K562 (cell line): ENCODE measurements at regions not wholly inside any gene's neighbourhood (a gene's known extent, or its start where the extent isn't known, plus 50 kb on each side); places are given as distances from the start of the nearest gene placed in this dataset.
A peak's percentile ranks its signal among the peaks of the same experiment; 100 is the strongest.

Experiments used
- ATAC-seq: fragments of 200-7000 bp; cut with Tn5 transposase; 3 replicates; pipeline ENCODE4 v1.9.1; 2020; ENCODE audit warnings: moderate library complexity
- BruUV-seq: library from RNA; stranded (reverse); fragments of 400-500 nt; replicated peaks from 2 replicates; lab custom pipeline; 2021; lab: Mats Ljungman, UMichigan
- CTCF ChIA-PET: fragments of 300-600 bp; formaldehyde crosslinking; extraction: SDS; loops from one replicate; lab custom pipeline; 2021; ENCODE audit warnings: low intra/inter-chr PET ratio; lab: Yijun Ruan, JAX
- POLR2A ChIA-PET: fragments of 300-600, 350-650 bp; sonication (Branson Sonifier 250); formaldehyde crosslinking; extraction: SDS; loops from one replicate; lab custom pipeline; 2021; ENCODE audit warnings: antibody characterized with exemption, inconsistent platforms; lab: Yijun Ruan, JAX
- DNase-seq, 4 experiments: peaks; one replicate each; pipeline versions ENCODE4 v3.0.0 to v3.0.0-alpha.2; 2011 to 2018; ENCODE audit warnings: low spot score in 3 of 4, mixed read lengths in 3 of 4; ENCODE audit errors: extremely low read depth in 1 of 4
- FAIRE-seq: peaks from 2 replicates; lab custom pipeline; 2011; peaks lifted over from hg19 to GRCh38; lab: Jason Lieb, UNC
- H2AFZ ChIP-seq: 2 replicates; pipeline ENCODE4 v1.6.0; 2011; ENCODE audit warnings: low read depth, low read length, control low read depth, inconsistent platforms
- H3K27ac ChIP-seq: fragments of 200-600 bp; 3 replicates; pipeline ENCODE4 v1.8.0; 2011; ENCODE audit warnings: low read depth, mild to moderate bottlenecking, control low read depth, inconsistent platforms, low read length, moderate library complexity, mixed read lengths; ENCODE audit errors: extremely low read depth
- H3K27me3 ChIP-seq, 2 experiments: fragments of 300-600 bp in 1 of 2; 2 replicates in 1 of 2; 3 replicates in 1 of 2; pipeline versions ENCODE4 v1.6.0 to v1.8.0; 2011; ENCODE audit warnings: inconsistent platforms in 2 of 2, low read length in 2 of 2, mild to moderate bottlenecking in 1 of 2, mixed read lengths in 1 of 2, moderate library complexity in 1 of 2; ENCODE audit not compliant: control insufficient read depth in 2 of 2, insufficient read depth in 2 of 2
- H3K36me3 ChIP-seq: fragments of 300-600 bp; 3 replicates; pipeline ENCODE4 v1.8.0; 2011; ENCODE audit warnings: mild to moderate bottlenecking, low read length, inconsistent platforms; ENCODE audit not compliant: control insufficient read depth, insufficient read depth
- H3K4me1 ChIP-seq, 2 experiments: fragments of 200-600 bp in 1 of 2; replicated peaks in 1 of 2; 2 replicates in 1 of 2; 3 replicates in 1 of 2; pipeline versions ENCODE4 v1.5.1 to v1.8.0; 2011; ENCODE audit warnings: inconsistent platforms in 2 of 2, low read length in 2 of 2, mild to moderate bottlenecking in 1 of 2, mixed read lengths in 1 of 2, moderate library complexity in 1 of 2; ENCODE audit not compliant: control insufficient read depth in 2 of 2, insufficient read depth in 2 of 2
- H3K4me2 ChIP-seq: 2 replicates; pipeline ENCODE4 v1.6.1; 2011; ENCODE audit warnings: low read length, control low read depth, inconsistent platforms, mixed read lengths; ENCODE audit not compliant: insufficient read depth
- H3K4me3 ChIP-seq: fragments of 200-600 bp; sonication (generic), shearing (Covaris generic); 2 replicates; pipeline ENCODE4 v1.5.1; 2016; ENCODE audit warnings: control low read depth, inconsistent platforms
- H3K79me2 ChIP-seq: fragments of 200-600 bp; 3 replicates; pipeline ENCODE4 v1.8.0; 2011; ENCODE audit warnings: low read length, inconsistent platforms; ENCODE audit not compliant: control insufficient read depth, insufficient read depth
- H3K9ac ChIP-seq, 2 experiments: 2 replicates each; pipeline versions ENCODE4 v1.6.0 to v1.6.1; 2011; ENCODE audit warnings: low read depth in 2 of 2, low read length in 2 of 2, control low read depth in 1 of 2, inconsistent platforms in 1 of 2, mild to moderate bottlenecking in 1 of 2, mixed read lengths in 1 of 2; ENCODE audit not compliant: insufficient read depth in 1 of 2
- H3K9me1 ChIP-seq: one replicate; pipeline ENCODE4 v1.6.0; 2011; ENCODE audit warnings: inconsistent platforms, mild to moderate bottlenecking, low read length, moderate library complexity; ENCODE audit not compliant: control insufficient read depth, insufficient read depth
- H3K9me3 ChIP-seq: replicated peaks from 2 replicates; pipeline ENCODE4 v1.5.1; 2011; ENCODE audit warnings: low read depth, low read length, inconsistent platforms; ENCODE audit not compliant: control insufficient read depth, insufficient read depth
- H4K20me1 ChIP-seq: replicated peaks from 2 replicates; pipeline ENCODE4 v1.6.1; 2011; ENCODE audit warnings: low read length, inconsistent platforms, mixed read lengths; ENCODE audit not compliant: control insufficient read depth, insufficient read depth
- ESRRB ChIP-seq: fragments of 250-450 bp; sonication (Bioruptor Pico); IDR thresholded peaks from 2 replicates; pipeline ENCODE4 v1.5.0; 2020; ENCODE audit warnings: mild to moderate bottlenecking, moderate library complexity, borderline replicate concordance
- EWSR1 ChIP-seq: fragments of 450-650 bp; IDR thresholded peaks from 2 replicates; pipeline ENCODE4 v1.6.1; 2018; ENCODE audit warnings: borderline replicate concordance, mild to moderate bottlenecking, low read depth, moderate library complexity; ENCODE audit not compliant: partially characterized antibody
- NFIC ChIP-seq: fragments of 450-650 bp; IDR thresholded peaks from 2 replicates; pipeline ENCODE4 v1.6.1; 2017; ENCODE audit warnings: mild to moderate bottlenecking, inconsistent platforms
- RFX5 ChIP-seq: IDR thresholded peaks from 2 replicates; pipeline ENCODE4 v1.6.1; 2011; ENCODE audit warnings: low read depth, mild to moderate bottlenecking, improper control_type of control experiment, low read length
- SP1 ChIP-seq: sonication (generic); formaldehyde crosslinking; IDR thresholded peaks from 2 replicates; pipeline ENCODE4 v1.8.1; 2022; ENCODE audit warnings: mild to moderate bottlenecking, missing genetic modification reagents
- ZNF507 ChIP-seq: conservative IDR thresholded peaks from 2 replicates; pipeline ENCODE4 v1.6.1; 2017; ENCODE audit warnings: missing genetic modification characterization, missing compliant biosample characterization
- ZNF79 ChIP-seq: fragments of 250-450 bp; sonication (Bioruptor Pico); IDR thresholded peaks from 2 replicates; pipeline ENCODE4 v1.4.0; 2020; ENCODE audit warnings: low read depth, mild to moderate bottlenecking, moderate library complexity
- WGBS: fragments of 100-300 bp; shearing (Covaris generic); methylation state at CpG from one replicate; pipeline ENCODE4 v1.1.6; 2016; ENCODE audit warnings: low coverage, mixed read lengths; ENCODE audit not compliant: insufficient coverage; ENCODE audit errors: missing lambda C conversion rate; 5-methylcytosine and 5-hydroxymethylcytosine counted together
- in situ Hi-C: fragments of 300-500 bp; cut with MboI; formaldehyde crosslinking; loops from 4 replicates; pipeline ENCODE4 v1.15.0; 2018; ENCODE audit warnings: inconsistent platforms, mixed read lengths
- intact Hi-C: fragments of 100-400 bp; cut with micrococcal nuclease; formaldehyde crosslinking; loops from 2 replicates; pipeline ENCODE4 v1.14.2; 2022
- TF ChIP-seq, protein P1 (sequence below), 2 experiments: fragments of 150-350 bp in 1 of 2; IDR thresholded peaks; 2 replicates each; pipeline ENCODE4 v1.6.1; 2012 to 2016; ENCODE audit warnings: low read depth in 2 of 2, low read length in 2 of 2, mild to moderate bottlenecking in 1 of 2, moderate library complexity in 1 of 2
- TF ChIP-seq, protein P2 (sequence below), 2 experiments: fragments of 250-450 bp in 1 of 2; fragments of 450-650 bp in 1 of 2; sonication (Bioruptor Pico) in 1 of 2; IDR thresholded peaks; 2 replicates each; pipeline versions ENCODE4 v1.6.1 to v1.8.0; 2016 to 2021; ENCODE audit warnings: mild to moderate bottlenecking in 2 of 2, moderate library complexity in 2 of 2, missing compliant biosample characterization in 1 of 2, missing genetic modification characterization in 1 of 2
- TF ChIP-seq, protein P3 (sequence below), 3 experiments: IDR thresholded peaks in 2 of 3; conservative IDR thresholded peaks in 1 of 3; 2 replicates each; pipeline ENCODE4 v1.5.1; 2011 to 2012; ENCODE audit warnings: low read length in 3 of 3, mild to moderate bottlenecking in 3 of 3, control low read depth in 2 of 3, improper control_type of control experiment in 1 of 3, inconsistent platforms in 1 of 3, low read depth in 1 of 3, mixed read lengths in 1 of 3, moderate library complexity in 1 of 3; ENCODE audit not compliant: insufficient read depth in 2 of 3

DNA sequence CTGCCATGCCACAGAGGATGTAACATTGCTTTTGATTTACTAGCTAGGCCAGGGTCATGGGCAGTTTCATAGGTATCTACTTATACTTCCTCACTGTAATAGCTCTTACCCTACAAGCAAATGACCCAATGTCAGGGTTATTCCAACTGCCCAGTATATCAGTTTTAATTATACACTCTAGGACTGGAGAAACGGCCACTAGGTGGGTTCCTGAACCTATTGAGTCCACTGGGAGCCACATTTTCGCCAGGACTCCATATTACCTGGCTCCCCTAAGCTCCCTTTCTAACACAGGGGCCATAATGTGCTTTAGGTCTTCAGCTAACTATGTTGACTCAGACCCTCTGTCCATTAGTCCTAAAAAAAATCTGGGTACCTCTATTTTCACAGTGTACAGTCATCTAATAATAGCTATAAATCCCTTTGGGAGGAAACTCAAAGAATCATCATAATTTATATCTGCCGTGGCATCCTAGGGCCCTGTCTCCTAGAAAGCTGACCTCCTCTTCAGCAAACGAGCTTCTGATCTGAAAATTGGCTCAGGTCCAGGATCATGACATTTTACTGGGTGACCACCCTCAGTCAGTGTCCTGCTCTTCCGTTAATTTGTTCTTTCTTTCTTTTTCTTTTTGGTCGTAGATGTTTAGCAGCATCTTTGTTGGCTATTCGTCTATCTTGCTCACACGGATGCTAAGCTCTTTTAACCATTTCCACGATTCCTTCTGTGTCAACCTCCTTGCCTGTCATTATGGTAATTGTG, 244.3 kb downstream of the FAM76B start:
- in situ Hi-C loops = no loop called here

More for the DNA sequence above, 244.3 kb downstream of the FAM76B start:
- Histone ChIP-seq H4K20me1 (no peaks in the 10 kb centered on the region), H3K27ac (no peak overlapping the region; the same call in 2 of the 3 replicates), H3K27me3 (no peaks in the 10 kb centered on the region; a peak in 1 of 5 replicates), H3K4me1 (peaks cover 3 to 51% of the 10 kb centered on the region in 2 experiments; a peak in 3 of 5 replicates), H3K9me3 (no peaks in the 10 kb centered on the region), H3K9me1 (no peaks in the 10 kb centered on the region), H3K4me2 (no peak overlapping the region), H3K9ac (no peak overlapping the region), H3K79me2 (no peaks in the 10 kb centered on the region), H2AFZ (peak overlapping the region; percentile 37; the same call in 1 of the 2 replicates), H3K36me3 (no peaks in the 10 kb centered on the region), H3K4me3 (no peak overlapping the region)
- ChIA-PET CTCF (no interaction called here), POLR2A (interaction anchor here (0.6 to 1.7 kb wide), 3 partner anchors 8 to 411 kb away, joined by 3 to 5 read pairs (median 5); no protein-coding TSS in a partner anchor)
- FAIRE-seq (peak; percentile 35), ATAC-seq (peak; percentile 54), DNase-seq (peak in 3 of 4 experiments; percentile 27 to 44 (median 29))
- TF ChIP-seq, protein P1, sequence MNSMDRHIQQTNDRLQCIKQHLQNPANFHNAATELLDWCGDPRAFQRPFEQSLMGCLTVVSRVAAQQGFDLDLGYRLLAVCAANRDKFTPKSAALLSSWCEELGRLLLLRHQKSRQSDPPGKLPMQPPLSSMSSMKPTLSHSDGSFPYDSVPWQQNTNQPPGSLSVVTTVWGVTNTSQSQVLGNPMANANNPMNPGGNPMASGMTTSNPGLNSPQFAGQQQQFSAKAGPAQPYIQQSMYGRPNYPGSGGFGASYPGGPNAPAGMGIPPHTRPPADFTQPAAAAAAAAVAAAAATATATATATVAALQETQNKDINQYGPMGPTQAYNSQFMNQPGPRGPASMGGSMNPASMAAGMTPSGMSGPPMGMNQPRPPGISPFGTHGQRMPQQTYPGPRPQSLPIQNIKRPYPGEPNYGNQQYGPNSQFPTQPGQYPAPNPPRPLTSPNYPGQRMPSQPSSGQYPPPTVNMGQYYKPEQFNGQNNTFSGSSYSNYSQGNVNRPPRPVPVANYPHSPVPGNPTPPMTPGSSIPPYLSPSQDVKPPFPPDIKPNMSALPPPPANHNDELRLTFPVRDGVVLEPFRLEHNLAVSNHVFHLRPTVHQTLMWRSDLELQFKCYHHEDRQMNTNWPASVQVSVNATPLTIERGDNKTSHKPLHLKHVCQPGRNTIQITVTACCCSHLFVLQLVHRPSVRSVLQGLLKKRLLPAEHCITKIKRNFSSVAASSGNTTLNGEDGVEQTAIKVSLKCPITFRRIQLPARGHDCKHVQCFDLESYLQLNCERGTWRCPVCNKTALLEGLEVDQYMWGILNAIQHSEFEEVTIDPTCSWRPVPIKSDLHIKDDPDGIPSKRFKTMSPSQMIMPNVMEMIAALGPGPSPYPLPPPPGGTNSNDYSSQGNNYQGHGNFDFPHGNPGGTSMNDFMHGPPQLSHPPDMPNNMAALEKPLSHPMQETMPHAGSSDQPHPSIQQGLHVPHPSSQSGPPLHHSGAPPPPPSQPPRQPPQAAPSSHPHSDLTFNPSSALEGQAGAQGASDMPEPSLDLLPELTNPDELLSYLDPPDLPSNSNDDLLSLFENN (IDR thresholded peaks at IDR 0.05; ENCODE audit: low read depth in 2 of 2, low read length in 2 of 2) = no peak
- TF ChIP-seq ESRRB (CRISPR knock-in tag) = no peak
- TF ChIP-seq ZNF507 (tag) = no peak
- TF ChIP-seq, protein P2, sequence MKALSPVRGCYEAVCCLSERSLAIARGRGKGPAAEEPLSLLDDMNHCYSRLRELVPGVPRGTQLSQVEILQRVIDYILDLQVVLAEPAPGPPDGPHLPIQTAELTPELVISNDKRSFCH (CRISPR knock-in tag; IDR thresholded peaks at IDR 0.05) = no peak
- TF ChIP-seq, protein P2 (tag; IDR thresholded peaks at IDR 0.05) = 0 out of 2 replicates have a peak, but pooled peaks have one; percentile 32
- TF ChIP-seq SP1 (CRISPR knock-in tag) = no peak
- no peak for TF ChIP-seq RFX5
- TF ChIP-seq ZNF79 (CRISPR knock-in tag) = no peak
- TF ChIP-seq EWSR1 = no peak
- TF ChIP-seq NFIC = peak; percentile 87
- TF ChIP-seq, protein P3, sequence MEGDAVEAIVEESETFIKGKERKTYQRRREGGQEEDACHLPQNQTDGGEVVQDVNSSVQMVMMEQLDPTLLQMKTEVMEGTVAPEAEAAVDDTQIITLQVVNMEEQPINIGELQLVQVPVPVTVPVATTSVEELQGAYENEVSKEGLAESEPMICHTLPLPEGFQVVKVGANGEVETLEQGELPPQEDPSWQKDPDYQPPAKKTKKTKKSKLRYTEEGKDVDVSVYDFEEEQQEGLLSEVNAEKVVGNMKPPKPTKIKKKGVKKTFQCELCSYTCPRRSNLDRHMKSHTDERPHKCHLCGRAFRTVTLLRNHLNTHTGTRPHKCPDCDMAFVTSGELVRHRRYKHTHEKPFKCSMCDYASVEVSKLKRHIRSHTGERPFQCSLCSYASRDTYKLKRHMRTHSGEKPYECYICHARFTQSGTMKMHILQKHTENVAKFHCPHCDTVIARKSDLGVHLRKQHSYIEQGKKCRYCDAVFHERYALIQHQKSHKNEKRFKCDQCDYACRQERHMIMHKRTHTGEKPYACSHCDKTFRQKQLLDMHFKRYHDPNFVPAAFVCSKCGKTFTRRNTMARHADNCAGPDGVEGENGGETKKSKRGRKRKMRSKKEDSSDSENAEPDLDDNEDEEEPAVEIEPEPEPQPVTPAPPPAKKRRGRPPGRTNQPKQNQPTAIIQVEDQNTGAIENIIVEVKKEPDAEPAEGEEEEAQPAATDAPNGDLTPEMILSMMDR (IDR thresholded peaks at IDR 0.05 in 2 of 3, conservative IDR thresholded peaks at IDR 0.05 in 1 of 3; ENCODE audit: insufficient read depth in 2 of 3, low read depth in 1 of 3, low read length in 3 of 3) = peak in 1 of 3 experiments; percentile 36; a peak in 4 of 6 replicates
- no TSS peak for BruUV-seq
- intact Hi-C loops = loop anchor here (10.0 kb wide), 1 partner anchor 160 kb away; no protein-coding TSS in a partner anchor
- WGBS = 26% methylated on average over 9 of the region's 9 CpGs
